HEK293 (cell line): ENCODE measurements at regions not wholly inside any gene's neighbourhood (a gene's known extent, or its start where the extent isn't known, plus 50 kb on each side); places are given as distances from the start of the nearest gene placed in this dataset.

ENCODE experiments used
- CTCF ChIP-seq: fragments of 450-650 bp; formaldehyde crosslinking; IDR thresholded peaks from 2 replicates; pipeline ENCODE4 v1.5.1; 2016; ENCODE audit warnings: missing biosample characterization, missing genetic modification characterization
- YY1 ChIP-seq: fragments of 450-650 bp; formaldehyde crosslinking; IDR thresholded peaks from 2 replicates; pipeline ENCODE4 v1.5.1; 2018; ENCODE audit warnings: missing biosample characterization, missing genetic modification characterization
- ZNF214 ChIP-seq: fragments of 450-650 bp; formaldehyde crosslinking; IDR thresholded peaks from 2 replicates; pipeline ENCODE4 v1.5.1; 2017; ENCODE audit warnings: missing biosample characterization, mild to moderate bottlenecking, missing genetic modification characterization, borderline replicate concordance
- ZNF23 ChIP-seq: fragments of 450-650 bp; formaldehyde crosslinking; IDR thresholded peaks from 2 replicates; pipeline ENCODE4 v1.5.1; 2016; ENCODE audit warnings: missing biosample characterization, missing genetic modification characterization, borderline replicate concordance
- ZNF274 ChIP-seq, 2 experiments: fragments of 200-500 bp in 1 of 2; fragments of 450-650 bp in 1 of 2; sonication (Bioruptor generic) in 1 of 2; formaldehyde crosslinking in 1 of 2; IDR thresholded peaks; 2 replicates each; pipeline versions ENCODE4 v1.5.1 to v1.6.1; 2014 to 2016; ENCODE audit warnings: borderline replicate concordance in 1 of 2, inconsistent platforms in 1 of 2, low read length in 1 of 2, missing biosample characterization in 1 of 2, missing genetic modification characterization in 1 of 2
- ZNF311 ChIP-seq: fragments of 450-650 bp; formaldehyde crosslinking; IDR thresholded peaks from 2 replicates; pipeline ENCODE4 v1.5.1; 2017; ENCODE audit warnings: missing biosample characterization, missing genetic modification characterization, borderline replicate concordance
- ZNF530 ChIP-seq: fragments of 450-650 bp; formaldehyde crosslinking; IDR thresholded peaks from 2 replicates; pipeline ENCODE4 v1.5.1; 2016; ENCODE audit warnings: low read depth, missing biosample characterization, missing genetic modification characterization
- ZNF768 ChIP-seq: fragments of 450-650 bp; formaldehyde crosslinking; IDR thresholded peaks from 2 replicates; pipeline ENCODE4 v1.5.1; 2018; ENCODE audit warnings: missing biosample characterization, mild to moderate bottlenecking, missing genetic modification characterization

GRCh38 chr1:2875707-2876561 is 74.4 kb upstream of the TTC34 start:
- no peak for TF ChIP-seq YY1 (tag by site-specific recombination)
- no peak for TF ChIP-seq ZNF311
- TF ChIP-seq ZNF274 (IDR thresholded peaks at IDR 0.05; ENCODE audit: low read length), result no peak
- TF ChIP-seq ZNF274 (tag by site-specific recombination; IDR thresholded peaks at IDR 0.05; ENCODE audit: borderline replicate concordance), result no peak
- TF ChIP-seq ZNF214 (tag by site-specific recombination), result no peak
- no peak for TF ChIP-seq ZNF530 (tag by site-specific recombination)
- no peak for TF ChIP-seq ZNF23 (tag by site-specific recombination)
- no peak for TF ChIP-seq ZNF768 (tag by site-specific recombination)
- no peak for TF ChIP-seq CTCF (tag by site-specific recombination)
